SK-N-SH treated with all-trans-retinoic acid at 6 μM for 48 hours (cell line): ENCODE measurements at regions not wholly inside any gene's neighbourhood (a gene's known extent, or its start where the extent isn't known, plus 50 kb on each side); places are given as distances from the start of the nearest gene placed in this dataset.

Source experiments
- ARNTL ChIP-seq: fragments of 450-650 bp; formaldehyde crosslinking; IDR thresholded peaks from 2 replicates; pipeline ENCODE4 v1.5.0; 2020; ENCODE audit warnings: low read depth, mild to moderate bottlenecking, moderate library complexity, borderline replicate concordance
- SNAI2 ChIP-seq: fragments of 250-450 bp; sonication (Bioruptor Pico); IDR thresholded peaks from 2 replicates; pipeline ENCODE4 v1.5.0; 2020; ENCODE audit warnings: mild to moderate bottlenecking, moderate library complexity
- ZNF8 ChIP-seq: fragments of 450-650 bp; formaldehyde crosslinking; IDR thresholded peaks from 2 replicates; pipeline ENCODE4 v1.5.0; 2020; ENCODE audit warnings: mild to moderate bottlenecking, moderate library complexity

- TF ChIP-seq SNAI2 (CRISPR knock-in tag) (no peak), ZNF8 (CRISPR knock-in tag) (no peak), ARNTL (CRISPR knock-in tag) (no peak)
Measured at GRCh38 chr21:27110956-27111355, 144.1 kb upstream of the ADAMTS5 start.
